HCT116 (cell line): ENCODE measurements at regions not wholly inside any gene's neighbourhood (a gene's known extent, or its start where the extent isn't known, plus 50 kb on each side); places are given as distances from the start of the nearest gene placed in this dataset.

ENCODE experiments used
- ATAC-seq: fragments of 200-7000 bp; cut with Tn5 transposase; 2 replicates; pipeline ENCODE4 v1.9.1; 2020; ENCODE audit warnings: mild to moderate bottlenecking, moderate library complexity
- BruUV-seq: library from RNA; stranded (reverse); fragments of 400-500 nt; replicated peaks from 2 replicates; lab custom pipeline; 2021; lab: Mats Ljungman, UMichigan
- CTCF ChIA-PET: fragments of 300-600 bp; sonication (Branson Sonifier 250); formaldehyde crosslinking; loops from one replicate; lab custom pipeline; 2021; ENCODE audit warnings: antibody characterized with exemption; lab: Charles Lee
- POLR2A ChIA-PET: fragments of 300-600, 350-600 bp; sonication (Branson Sonifier 250); formaldehyde crosslinking; loops from one replicate; lab custom pipeline; 2021; ENCODE audit warnings: antibody characterized with exemption; lab: Charles Lee
- RAD21 ChIA-PET, 2 experiments: fragments of 300-600 bp; sonication (Branson Sonifier 250); formaldehyde crosslinking; loops; one replicate each; lab custom pipeline; 2023; ENCODE audit warnings: low total read pairs in 2 of 2; ENCODE audit not compliant: uncharacterized antibody in 2 of 2, unreplicated experiment in 2 of 2, low non-redundant PET in 1 of 2; lab: Charles Lee
- DNase-seq: peaks from one replicate; pipeline ENCODE4 v3.0.0-alpha.2; 2010; ENCODE audit warnings: low read depth, low spot score
- H2AFZ ChIP-seq: fragments of 200-600 bp; shearing (Covaris generic), sonication (generic); 2 replicates; pipeline ENCODE4 v1.6.1; 2017; ENCODE audit warnings: low read depth, mixed run types, mixed read lengths, antibody characterized with exemption, low read length; ENCODE audit not compliant: poor library complexity, severe bottlenecking
- H3K27ac ChIP-seq: 2 replicates; pipeline ENCODE4 v1.5.1; 2012; ENCODE audit warnings: low read depth, low read length
- H3K27me3 ChIP-seq: fragments of 200-600 bp; sonication (generic); 2 replicates; pipeline ENCODE4 v1.6.1; 2016; ENCODE audit warnings: mixed run types, low read length, mixed read lengths; ENCODE audit not compliant: insufficient read depth
- H3K36me3 ChIP-seq, 2 experiments: fragments of 200-500 bp in 1 of 2; fragments of 200-600 bp in 1 of 2; sonication (Bioruptor generic) in 1 of 2; sonication (generic) in 1 of 2; 2 replicates each; pipeline versions ENCODE4 v1.5.1 to v1.6.1; 2014 to 2016; ENCODE audit warnings: low read length in 2 of 2, inconsistent platforms in 1 of 2, mixed read lengths in 1 of 2, mixed run types in 1 of 2; ENCODE audit not compliant: insufficient read depth in 2 of 2, control insufficient read depth in 1 of 2
- H3K4me1 ChIP-seq, 2 experiments: fragments of 200-600 bp in 1 of 2; sonication (generic) in 1 of 2; 2 replicates each; pipeline versions ENCODE4 v1.5.1 to v1.6.1; 2012 to 2017; ENCODE audit warnings: low read length in 2 of 2, inconsistent platforms in 1 of 2, mild to moderate bottlenecking in 1 of 2, mixed read lengths in 1 of 2, mixed run types in 1 of 2, moderate library complexity in 1 of 2; ENCODE audit not compliant: insufficient read depth in 2 of 2, control insufficient read depth in 1 of 2
- H3K4me2 ChIP-seq: fragments of 200-600 bp; sonication (generic); 2 replicates; pipeline ENCODE4 v1.6.1; 2017; ENCODE audit warnings: mixed run types, low read length, mixed read lengths
- H3K4me3 ChIP-seq, 2 experiments: fragments of 200-600 bp in 1 of 2; sonication (generic) in 1 of 2; replicated peaks in 1 of 2; 2 replicates each; pipeline ENCODE4 v1.5.1; 2011 to 2016; ENCODE audit warnings: low read length in 2 of 2, control low read depth in 1 of 2, low read depth in 1 of 2, mild to moderate bottlenecking in 1 of 2, mixed read lengths in 1 of 2, mixed run types in 1 of 2
- H3K79me2 ChIP-seq: fragments of 200-600 bp; sonication (generic); 2 replicates; pipeline ENCODE4 v1.6.1; 2017; ENCODE audit warnings: mild to moderate bottlenecking, mixed run types, low read length, moderate library complexity, mixed read lengths; ENCODE audit not compliant: insufficient read depth
- H3K9ac ChIP-seq: fragments of 200-600 bp; sonication (generic); 2 replicates; pipeline ENCODE4 v1.6.1; 2016; ENCODE audit warnings: low read length, mixed read lengths
- H3K9me2 ChIP-seq: fragments of 200-600 bp; sonication (generic), shearing (Covaris generic); 2 replicates; pipeline ENCODE4 v1.6.1; 2017; ENCODE audit warnings: mixed run types, mild to moderate bottlenecking, moderate library complexity; ENCODE audit not compliant: insufficient read depth
- H3K9me3 ChIP-seq, 2 experiments: fragments of 200-500 bp in 1 of 2; fragments of 200-600 bp in 1 of 2; sonication (Bioruptor generic) in 1 of 2; sonication (generic) in 1 of 2; 2 replicates each; pipeline ENCODE4 v1.6.1; 2014 to 2017; ENCODE audit warnings: low read length in 2 of 2, mixed read lengths in 2 of 2, inconsistent platforms in 1 of 2, low read depth in 1 of 2, mild to moderate bottlenecking in 1 of 2, mixed run types in 1 of 2, moderate library complexity in 1 of 2; ENCODE audit not compliant: control insufficient read depth in 1 of 2, insufficient read depth in 1 of 2
- H4K20me1 ChIP-seq: fragments of 200-600 bp; sonication (generic), shearing (Covaris generic); 2 replicates; pipeline ENCODE4 v1.6.1; 2017; ENCODE audit warnings: mixed run types, mild to moderate bottlenecking, moderate library complexity; ENCODE audit not compliant: insufficient read depth
- ATF3 ChIP-seq: IDR thresholded peaks from 2 replicates; pipeline ENCODE4 v1.6.1; 2012
- CTCF ChIP-seq, 3 experiments: fragments of 200-600 bp in 1 of 3; sonication (generic) in 1 of 3; IDR thresholded peaks in 2 of 3; conservative IDR thresholded peaks in 1 of 3; 2 replicates each; pipeline ENCODE4 v1.5.1; 2012 to 2017; ENCODE audit warnings: low read depth in 2 of 3, low read length in 2 of 3, antibody characterized with exemption in 1 of 3, borderline replicate concordance in 1 of 3, control low read depth in 1 of 3, mild to moderate bottlenecking in 1 of 3, mixed read lengths in 1 of 3, mixed run types in 1 of 3, moderate library complexity in 1 of 3; ENCODE audit not compliant: insufficient read depth in 1 of 3
- EGR1 ChIP-seq: IDR thresholded peaks from 2 replicates; pipeline ENCODE4 v1.6.1; 2012; ENCODE audit warnings: low read depth
- ELF1 ChIP-seq: IDR thresholded peaks from 2 replicates; pipeline ENCODE4 v1.6.1; 2012; ENCODE audit warnings: low read depth, borderline replicate concordance
- EZH2 ChIP-seq: fragments of 200-600 bp; sonication (generic); IDR thresholded peaks from 2 replicates; pipeline ENCODE4 v1.6.1; 2017; ENCODE audit warnings: antibody characterized with exemption, mixed run types
- EZH2phosphoT487 ChIP-seq: fragments of 200-600 bp; IDR thresholded peaks from 2 replicates; pipeline ENCODE4 v1.6.1; 2018; ENCODE audit warnings: antibody characterized with exemption, borderline replicate concordance
- FOSL1 ChIP-seq: IDR thresholded peaks from 2 replicates; pipeline ENCODE4 v1.6.1; 2012; ENCODE audit warnings: low read depth
- POLR2A ChIP-seq: IDR thresholded peaks from 2 replicates; pipeline ENCODE4 v1.7.0; 2011; ENCODE audit warnings: borderline replicate concordance; ENCODE audit not compliant: insufficient read depth, insufficient read length; ENCODE audit errors: extremely low read depth
- POLR2AphosphoS5 ChIP-seq: IDR thresholded peaks from 2 replicates; pipeline ENCODE4 v1.6.1; 2011; ENCODE audit warnings: mild to moderate bottlenecking, low read depth, low read length, moderate library complexity
- RAD21 ChIP-seq: IDR thresholded peaks from 2 replicates; pipeline ENCODE4 v1.6.1; 2012; ENCODE audit warnings: low read depth, mild to moderate bottlenecking
- REST ChIP-seq: IDR thresholded peaks from 2 replicates; pipeline ENCODE4 v1.6.1; 2012; ENCODE audit warnings: low read depth
- SP1 ChIP-seq: IDR thresholded peaks from 2 replicates; pipeline ENCODE4 v1.6.1; 2012; ENCODE audit warnings: low read depth
- SRF ChIP-seq: IDR thresholded peaks from 2 replicates; pipeline ENCODE4 v1.6.1; 2012; ENCODE audit warnings: low read depth
- YY1 ChIP-seq: IDR thresholded peaks from 2 replicates; pipeline ENCODE4 v1.6.1; 2011; ENCODE audit warnings: low read length, low read depth, moderate library complexity, mild to moderate bottlenecking; ENCODE audit not compliant: insufficient replicate concordance; ENCODE audit errors: extremely low read depth
- ZFX ChIP-seq: fragments of 450-650 bp; IDR thresholded peaks from 2 replicates; pipeline ENCODE4 v1.6.1; 2017
- intact Hi-C: fragments of 100-400 bp; cut with micrococcal nuclease; formaldehyde crosslinking; loops from 2 replicates; pipeline ENCODE4 v1.10.0; 2022

GRCh38 chr6:145135702-145136101 is 599.6 kb downstream of the EPM2A start:
- Histone ChIP-seq H3K79me2 (no peaks in the 10 kb centered on the region), H3K4me1 (no peaks in the 10 kb centered on the region), H3K27ac (no peak overlapping the region), H2AFZ (no peak overlapping the region), H3K27me3 (no peaks in the 10 kb centered on the region), H3K9me2 (no peaks in the 10 kb centered on the region), H4K20me1 (no peaks in the 10 kb centered on the region), H3K36me3 (no peaks in the 10 kb centered on the region), H3K9me3 (no peaks in the 10 kb centered on the region), H3K4me2 (no peak overlapping the region), H3K4me3 (no peak overlapping the region), H3K9ac (no peak overlapping the region)
- ChIA-PET POLR2A (no interaction called here), RAD21 (no interaction called here), CTCF (no interaction called here)
- intact Hi-C loops = loop anchor here (2.0 kb wide), 1 partner anchor 207 kb away; no protein-coding TSS in a partner anchor
- no TSS peak for BruUV-seq
- DNase-seq (no peak), ATAC-seq (no peak)
- TF ChIP-seq FOSL1 (no peak), YY1 (no peak), EGR1 (no peak), ATF3 (no peak), EZH2phosphoT487 (no peak), ZFX (no peak), POLR2AphosphoS5 (no peak), RAD21 (no peak), EZH2 (no peak), ELF1 (no peak), SP1 (no peak), REST (no peak), POLR2A (no peak), SRF (no peak), CTCF (IDR thresholded peaks at IDR 0.05 in 2 of 3, conservative IDR thresholded peaks at IDR 0.05 in 1 of 3; ENCODE audit: borderline replicate concordance in 1 of 3, insufficient read depth in 1 of 3, low read depth in 2 of 3, low read length in 2 of 3) (no peak)
